Spleen (tissue), 7 donors: ENCODE measurements at regions not wholly inside any gene's neighbourhood (a gene's known extent, or its start where the extent isn't known, plus 50 kb on each side); places are given as distances from the start of the nearest gene placed in this dataset.

ENCODE experiments used
- POLR2A ChIP-seq, 3 donors: fragments of 450-650 bp; IDR thresholded peaks; one replicate each; pipeline ENCODE4 v1.5.1; 2017; ENCODE audit warnings: antibody characterized with exemption in 3 of 3, mild to moderate bottlenecking in 1 of 3
- TF ChIP-seq, protein P1 (sequence below), 11 experiments: fragments of 200-600 bp in 7 of 11; fragments of 450-650 bp in 4 of 11; sonication (generic) in 4 of 11; IDR thresholded peaks in 8 of 11; conservative IDR thresholded peaks in 3 of 11; 1 replicate in 7 of 11; 2 replicates in 4 of 11; pipeline versions ENCODE4 v1.4.0 to v1.8.0; 2016 to 2021; ENCODE audit warnings: antibody characterized with exemption in 11 of 11, inconsistent platforms in 4 of 11, mild to moderate bottlenecking in 1 of 11
- donor health status: DM: no; HTN: no; CAD: no; lungs with moderate emphysema.
- donor health status: DM: no; HTN: no; CAD: no.
- donor health status: DM: no; HTN: no; CAD: no.

DNA sequence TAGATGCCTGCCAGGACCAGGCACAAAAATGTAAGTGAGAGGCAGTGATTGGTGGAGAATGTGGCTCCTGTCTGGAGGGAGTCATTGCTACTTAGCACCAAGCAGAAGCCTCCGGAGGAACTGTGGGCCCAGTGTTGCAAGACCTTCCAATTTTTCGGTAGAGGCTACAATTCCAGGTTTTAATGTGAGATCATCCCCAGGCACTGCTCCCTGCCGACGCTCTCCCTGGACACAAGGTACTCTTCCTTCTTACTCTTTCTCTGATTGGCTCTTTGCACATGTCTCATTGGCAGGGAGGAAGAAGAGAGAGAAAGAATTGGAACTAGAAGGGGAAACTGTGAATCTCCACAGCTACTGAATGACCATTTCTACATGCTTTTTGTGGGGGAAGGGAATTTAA, 53.7 kb upstream of the EP300 start:
- TF ChIP-seq, protein P1, sequence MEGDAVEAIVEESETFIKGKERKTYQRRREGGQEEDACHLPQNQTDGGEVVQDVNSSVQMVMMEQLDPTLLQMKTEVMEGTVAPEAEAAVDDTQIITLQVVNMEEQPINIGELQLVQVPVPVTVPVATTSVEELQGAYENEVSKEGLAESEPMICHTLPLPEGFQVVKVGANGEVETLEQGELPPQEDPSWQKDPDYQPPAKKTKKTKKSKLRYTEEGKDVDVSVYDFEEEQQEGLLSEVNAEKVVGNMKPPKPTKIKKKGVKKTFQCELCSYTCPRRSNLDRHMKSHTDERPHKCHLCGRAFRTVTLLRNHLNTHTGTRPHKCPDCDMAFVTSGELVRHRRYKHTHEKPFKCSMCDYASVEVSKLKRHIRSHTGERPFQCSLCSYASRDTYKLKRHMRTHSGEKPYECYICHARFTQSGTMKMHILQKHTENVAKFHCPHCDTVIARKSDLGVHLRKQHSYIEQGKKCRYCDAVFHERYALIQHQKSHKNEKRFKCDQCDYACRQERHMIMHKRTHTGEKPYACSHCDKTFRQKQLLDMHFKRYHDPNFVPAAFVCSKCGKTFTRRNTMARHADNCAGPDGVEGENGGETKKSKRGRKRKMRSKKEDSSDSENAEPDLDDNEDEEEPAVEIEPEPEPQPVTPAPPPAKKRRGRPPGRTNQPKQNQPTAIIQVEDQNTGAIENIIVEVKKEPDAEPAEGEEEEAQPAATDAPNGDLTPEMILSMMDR (IDR thresholded peaks at IDR 0.05 in 8 of 11, conservative IDR thresholded peaks at IDR 0.05 in 3 of 11), result no peak
- TF ChIP-seq POLR2A (IDR thresholded peaks at IDR 0.05), result no peak
